Central memory CD8-positive, alpha-beta T cell (primary cell): ENCODE measurements at regions not wholly inside any gene's neighbourhood (a gene's known extent, or its start where the extent isn't known, plus 50 kb on each side); places are given as distances from the start of the nearest gene placed in this dataset.
"Not testable (repeated sequence)": the region's sequence is repeated elsewhere in the genome, so short reads cannot be mapped to it uniquely, and the experiment has no call there.

Experiments used
- ATAC-seq: fragments of 150-1000 bp; cut with Tn5 transposase; replicated peaks from 2 replicates; pipeline ENCODE4 v1.10.0; 2022; ENCODE audit warnings: mild to moderate bottlenecking, moderate FRiP score, moderate number of reproducible peaks; ENCODE audit not compliant: poor library complexity, severe bottlenecking; ENCODE audit errors: extremely low read depth
- DNase-seq, 2 donors: peaks; one replicate each; pipeline ENCODE4 v3.0.0; 2021; ENCODE audit warnings: low spot score in 2 of 2
- H3K27ac Mint-ChIP-seq: one replicate; pipeline ENCODE4 v1.8.0; 2022; ENCODE audit warnings: low read depth, mild to moderate bottlenecking, moderate library complexity, mixed read lengths
- H3K27me3 Mint-ChIP-seq: one replicate; pipeline ENCODE4 v1.8.0; 2022; ENCODE audit warnings: mixed read lengths
- H3K36me3 Mint-ChIP-seq: one replicate; pipeline ENCODE4 v1.8.0; 2022; ENCODE audit warnings: mild to moderate bottlenecking, moderate library complexity, mixed read lengths; ENCODE audit not compliant: insufficient read depth
- H3K4me1 Mint-ChIP-seq: one replicate; pipeline ENCODE4 v1.8.0; 2022; ENCODE audit warnings: mixed read lengths
- H3K4me3 Mint-ChIP-seq: one replicate; pipeline ENCODE4 v1.8.0; 2022; ENCODE audit warnings: mild to moderate bottlenecking, moderate library complexity, mixed read lengths
- H3K9me3 Mint-ChIP-seq: one replicate; pipeline ENCODE4 v1.8.0; 2022; ENCODE audit warnings: mixed read lengths

- Mint-ChIP-seq H3K4me3 (no peak overlapping the region), H3K27me3 (peaks cover 11% of the 10 kb centered on the region), H3K9me3 (peaks cover 5% of the 10 kb centered on the region), H3K4me1 (peaks cover 8% of the 10 kb centered on the region), H3K27ac (no peak overlapping the region), H3K36me3 (no peaks in the 10 kb centered on the region)
- ATAC-seq, result no peak
- DNase-seq, result no peak
Measured at GRCh38 chr15:56804938-56805337, 71.6 kb upstream of the ZNF280D start.

DNA sequence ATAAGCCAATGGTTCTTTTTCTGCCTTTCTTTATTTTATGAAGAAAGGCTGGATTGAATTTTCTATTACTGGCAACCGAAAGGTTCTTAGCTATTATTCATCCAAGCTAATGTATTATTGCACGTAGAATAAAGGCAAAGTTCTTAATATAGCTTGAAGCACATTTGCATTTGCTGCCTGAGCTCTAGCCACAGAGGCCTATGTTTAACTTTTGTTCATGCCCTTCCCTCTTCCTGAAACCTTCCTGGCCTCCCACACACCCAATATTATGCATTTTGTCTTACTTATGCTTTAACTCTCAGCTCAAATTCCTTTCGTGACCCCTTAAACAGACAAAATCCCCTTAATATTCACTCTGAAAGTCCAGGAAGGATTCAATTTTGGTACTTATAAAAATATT is 71.0 kb upstream of the ZNF280D start:
- DNase-seq, result no peak
- Mint-ChIP-seq H3K27ac (no peak overlapping the region), H3K4me1 (peaks cover 8% of the 10 kb centered on the region), H3K36me3 (no peaks in the 10 kb centered on the region), H3K9me3 (peaks cover 5% of the 10 kb centered on the region), H3K4me3 (no peak overlapping the region), H3K27me3 (peaks cover 11% of the 10 kb centered on the region)
- ATAC-seq, result no peak

DNA sequence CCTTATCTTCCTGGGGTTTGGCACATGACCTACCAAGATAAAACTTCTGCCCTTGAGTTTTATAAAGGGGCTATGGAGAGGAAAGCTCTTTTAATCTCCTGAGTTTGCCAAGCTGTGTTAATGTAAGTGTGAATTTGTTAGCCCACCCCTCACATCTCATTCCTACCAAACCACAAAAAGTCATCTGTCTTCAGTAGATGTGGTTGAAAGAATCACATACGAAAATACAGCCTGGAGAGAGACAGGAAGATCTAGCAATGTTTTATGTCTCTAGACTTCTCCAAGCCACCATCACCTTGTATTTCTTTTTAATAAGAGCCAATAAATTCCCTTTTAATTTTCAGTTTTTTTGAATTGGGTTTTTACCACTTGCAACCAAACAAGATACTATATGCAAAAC is 68.9 kb upstream of the ZNF280D start:
- Mint-ChIP-seq H3K9me3 (no peaks in the 10 kb centered on the region), H3K27me3 (peaks cover 11% of the 10 kb centered on the region), H3K4me3 (no peak overlapping the region), H3K36me3 (no peaks in the 10 kb centered on the region), H3K4me1 (peaks cover 8% of the 10 kb centered on the region), H3K27ac (no peak overlapping the region)
- ATAC-seq (no peak), DNase-seq (no peak)

- DNase-seq (no peak), ATAC-seq (no peak)
- Mint-ChIP-seq H3K36me3 (no peaks in the 10 kb centered on the region), H3K27ac (no peak overlapping the region), H3K27me3 (no peaks in the 10 kb centered on the region), H3K9me3 (no peaks in the 10 kb centered on the region), H3K4me1 (no peaks in the 10 kb centered on the region), H3K4me3 (no peak overlapping the region)
Measured at GRCh38 chr15:56798639-56799038, 65.3 kb upstream of the ZNF280D start.

GRCh38 chr15:56797720-56798275 is 64.5 kb upstream of the ZNF280D start:
- no peak overlapping the region for H3K4me3 Mint-ChIP-seq
- H3K9me3 Mint-ChIP-seq, result no peaks in the 10 kb centered on the region

GRCh38 chr15:56795502-56795901 is 62.2 kb upstream of the ZNF280D start:
- Mint-ChIP-seq H3K4me3 (no peak overlapping the region), H3K4me1 (no peaks in the 10 kb centered on the region), H3K36me3 (no peaks in the 10 kb centered on the region), H3K9me3 (no peaks in the 10 kb centered on the region), H3K27me3 (no peaks in the 10 kb centered on the region), H3K27ac (no peak overlapping the region)
- DNase-seq (no peak), ATAC-seq (no peak)

More at GRCh38 chr15:56797720-56798275, 64.5 kb upstream of the ZNF280D start:
- DNase-seq (no peak), ATAC-seq (no peak)
- Mint-ChIP-seq H3K27ac (no peak overlapping the region), H3K27me3 (no peaks in the 10 kb centered on the region), H3K36me3 (no peaks in the 10 kb centered on the region), H3K4me1 (no peaks in the 10 kb centered on the region)

DNA sequence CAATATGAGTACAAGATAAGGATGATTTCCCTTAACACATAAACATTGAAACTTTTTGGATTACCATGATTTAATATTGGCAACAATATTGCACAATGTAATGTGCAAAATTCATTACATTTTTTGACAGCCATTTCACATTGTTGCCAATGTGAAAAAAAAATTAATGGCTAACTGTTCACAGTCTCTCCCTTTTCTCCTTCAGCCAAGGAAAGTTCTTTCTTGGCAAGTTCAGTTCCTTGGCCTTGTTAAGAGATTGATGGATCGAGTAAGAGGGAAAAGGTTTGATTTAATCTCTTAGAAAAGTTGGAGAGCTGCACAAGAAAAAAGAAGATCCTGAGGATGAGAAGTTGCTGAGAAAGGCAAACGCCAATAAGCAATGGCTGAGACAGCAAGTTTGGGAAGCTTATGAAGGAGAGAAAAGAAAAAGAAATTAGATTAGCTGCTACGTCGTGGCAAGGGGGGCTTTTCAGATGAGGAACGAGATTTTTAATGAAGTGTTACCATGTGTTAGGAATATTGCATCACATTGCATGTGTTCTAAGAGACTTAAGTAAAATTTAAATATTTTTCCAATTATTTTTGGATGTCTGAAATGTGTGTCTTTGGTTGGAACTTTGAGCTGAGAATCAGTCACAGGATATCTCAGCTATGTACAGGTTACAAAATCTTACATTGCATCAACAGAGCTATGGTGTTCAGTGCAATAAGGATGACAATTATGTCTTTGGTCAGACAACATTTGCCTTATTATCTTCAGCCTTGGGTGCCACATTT is 61.4 kb upstream of the ZNF280D start:
- Mint-ChIP-seq H3K27ac (no peak overlapping the region), H3K27me3 (no peaks in the 10 kb centered on the region), H3K4me1 (no peaks in the 10 kb centered on the region), H3K9me3 (no peaks in the 10 kb centered on the region), H3K4me3 (no peak overlapping the region), H3K36me3 (no peaks in the 10 kb centered on the region)
- DNase-seq (no peak), ATAC-seq (no peak)

DNA sequence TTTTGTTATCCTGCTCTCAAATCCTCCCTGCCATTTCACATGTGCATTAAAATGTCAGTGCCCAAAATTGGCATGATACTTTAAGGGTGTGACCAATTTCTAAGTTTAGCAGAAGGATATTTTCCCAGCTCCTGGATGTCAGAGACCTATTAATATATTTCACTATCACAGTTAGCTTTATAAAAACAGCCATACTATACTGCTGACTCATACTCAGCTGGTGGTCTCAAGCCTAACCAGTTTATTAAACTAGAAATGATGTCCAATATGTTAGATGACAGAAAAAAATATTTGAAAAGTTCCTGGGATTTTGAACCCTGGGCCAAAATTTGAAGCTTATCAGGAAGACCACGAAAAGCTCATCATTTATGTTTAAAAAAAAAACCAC is 60.9 kb upstream of the ZNF280D start:
- H3K4me1 Mint-ChIP-seq, result no peaks in the 10 kb centered on the region
- no peak for DNase-seq
- H3K36me3 Mint-ChIP-seq, result no peaks in the 10 kb centered on the region
- no peaks in the 10 kb centered on the region for H3K27me3 Mint-ChIP-seq
- H3K27ac Mint-ChIP-seq, result no peak overlapping the region
- H3K4me3 Mint-ChIP-seq, result no peak overlapping the region
- no peaks in the 10 kb centered on the region for H3K9me3 Mint-ChIP-seq
- no peak for ATAC-seq

DNA sequence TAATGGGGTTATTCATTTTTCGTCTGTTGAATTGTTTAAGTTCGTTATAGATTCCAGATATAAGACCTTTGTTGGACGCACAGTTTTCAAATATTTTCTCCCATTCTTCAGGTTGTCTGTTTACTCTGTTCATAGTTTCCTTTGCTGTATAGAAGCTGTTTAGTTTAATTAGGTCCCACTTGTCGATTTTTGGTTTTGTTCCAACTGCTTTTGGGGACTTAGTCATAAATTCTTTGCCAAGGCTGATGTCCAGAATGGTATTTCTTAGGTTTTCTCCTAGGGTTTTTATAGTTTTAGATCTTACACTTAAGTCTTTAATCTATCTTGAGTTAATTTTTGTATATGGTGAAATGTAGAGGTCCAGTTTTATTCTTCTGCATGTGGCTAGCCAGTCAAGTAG is 58.9 kb upstream of the ZNF280D start:
- DNase-seq (no peak), ATAC-seq (no peak)
- Mint-ChIP-seq H3K4me3 (no peak overlapping the region), H3K27me3 (no peaks in the 10 kb centered on the region), H3K36me3 (no peaks in the 10 kb centered on the region), H3K9me3 (no peaks in the 10 kb centered on the region), H3K27ac (no peak overlapping the region), H3K4me1 (peaks cover 2% of the 10 kb centered on the region)

DNA sequence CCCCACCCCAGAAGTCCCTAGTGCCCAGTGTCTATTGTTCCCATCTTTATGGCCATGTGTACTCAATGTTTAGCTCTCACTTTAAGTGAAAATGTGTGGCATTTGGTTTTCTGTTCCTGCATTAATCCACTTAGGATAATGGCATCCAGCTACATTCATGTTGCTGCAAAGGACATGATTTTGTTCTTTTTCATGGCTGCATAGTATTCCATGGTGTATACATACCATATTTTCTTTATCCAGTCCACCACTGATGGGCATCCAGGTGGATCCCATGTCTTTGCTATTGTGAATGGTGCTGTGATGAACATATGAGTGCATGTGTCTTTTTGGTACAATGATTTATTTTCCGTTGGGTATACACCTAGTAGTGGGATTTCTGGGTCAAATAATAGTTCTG is 58.2 kb upstream of the ZNF280D start:
- H3K27ac Mint-ChIP-seq, H3K9me3 Mint-ChIP-seq, H3K36me3 Mint-ChIP-seq, H3K4me3 Mint-ChIP-seq, H3K4me1 Mint-ChIP-seq, ATAC-seq, DNase-seq, H3K27me3 Mint-ChIP-seq: not testable (repeated sequence)

- no peaks in the 10 kb centered on the region for H3K27me3 Mint-ChIP-seq
- peaks cover 11% of the 10 kb centered on the region for H3K4me1 Mint-ChIP-seq
- no peak overlapping the region for H3K27ac Mint-ChIP-seq
- ATAC-seq, result no peak
- DNase-seq, result no peak
- H3K9me3 Mint-ChIP-seq, result no peaks in the 10 kb centered on the region
- H3K36me3 Mint-ChIP-seq, result no peaks in the 10 kb centered on the region
- no peak overlapping the region for H3K4me3 Mint-ChIP-seq
Measured at GRCh38 chr15:56788359-56788758, 55.0 kb upstream of the ZNF280D start.

- Mint-ChIP-seq H3K4me1 (peaks cover 11% of the 10 kb centered on the region), H3K27me3 (no peaks in the 10 kb centered on the region), H3K4me3 (peak overlapping the region; percentile 1), H3K36me3 (no peaks in the 10 kb centered on the region), H3K27ac (peak overlapping the region; percentile 49), H3K9me3 (no peaks in the 10 kb centered on the region)
- no peak for ATAC-seq
- DNase-seq, result no peak
Measured at GRCh38 chr15:56786966-56787365, 53.7 kb upstream of the ZNF280D start.

GRCh38 chr15:56783857-56784661 is 50.8 kb upstream of the ZNF280D start:
- DNase-seq, result no peak
- Mint-ChIP-seq H3K27me3 (no peaks in the 10 kb centered on the region), H3K27ac (no peak overlapping the region), H3K4me3 (no peak overlapping the region), H3K9me3 (no peaks in the 10 kb centered on the region), H3K36me3 (no peaks in the 10 kb centered on the region), H3K4me1 (peaks cover 16% of the 10 kb centered on the region)
- no peak for ATAC-seq
